Left ventricle myocardium inferior (tissue), 1 donor: ENCODE measurements at regions not wholly inside any gene's neighbourhood (a gene's known extent, or its start where the extent isn't known, plus 50 kb on each side); places are given as distances from the start of the nearest gene placed in this dataset.

Source experiments
- DNase-seq: peaks from one replicate; pipeline ENCODE4 v3.0.0-alpha.2; 2020
- H3K27ac ChIP-seq: fragments of 200-600 bp; replicated peaks from 2 replicates; pipeline ENCODE4 v1.8.0; 2021
- H3K27me3 ChIP-seq: fragments of 200-600 bp; 2 replicates; pipeline ENCODE4 v1.8.0; 2021; ENCODE audit warnings: low read depth
- H3K36me3 ChIP-seq: fragments of 200-600 bp; 2 replicates; pipeline ENCODE4 v1.8.0; 2021
- H3K4me1 ChIP-seq: fragments of 200-600 bp; 2 replicates; pipeline ENCODE4 v1.8.0; 2021
- H3K4me3 ChIP-seq: fragments of 200-600 bp; 2 replicates; pipeline ENCODE4 v1.8.0; 2021; ENCODE audit warnings: mild to moderate bottlenecking, moderate library complexity
- H3K9me3 ChIP-seq: fragments of 200-600 bp; replicated peaks from 2 replicates; pipeline ENCODE4 v1.8.0; 2021
- CTCF ChIP-seq: fragments of 200-600 bp; IDR thresholded peaks from 2 replicates; pipeline ENCODE4 v1.8.0; 2021; ENCODE audit warnings: antibody characterized with exemption, mild to moderate bottlenecking, borderline replicate concordance
- intact Hi-C: fragments of 100-400 bp; cut with micrococcal nuclease; formaldehyde crosslinking; loops from one replicate; pipeline ENCODE4 v1.11.0; 2022
- donor health status: DM: no; HTN: yes; CAD: no; lungs with severe emphysema.

GRCh38 chr11:106517426-106517825 lies 440.0 kb downstream of the AASDHPPT start:
- H3K9me3 ChIP-seq, result peaks cover 5% of the 10 kb centered on the region
- no peaks in the 10 kb centered on the region for H3K27me3 ChIP-seq
- TF ChIP-seq CTCF, result no peak
- DNase-seq, result no peak
- H3K36me3 ChIP-seq, result no peaks in the 10 kb centered on the region
- no peak overlapping the region for H3K27ac ChIP-seq
- H3K4me1 ChIP-seq, result no peaks in the 10 kb centered on the region
- intact Hi-C loops, result no loop called here
- H3K4me3 ChIP-seq, result no peak overlapping the region

GRCh38 chr11:106520146-106520912 lies 442.9 kb downstream of the AASDHPPT start:
- Histone ChIP-seq H3K27me3 (no peaks in the 10 kb centered on the region), H3K27ac (no peak overlapping the region), H3K4me1 (no peaks in the 10 kb centered on the region), H3K36me3 (no peaks in the 10 kb centered on the region), H3K4me3 (no peak overlapping the region), H3K9me3 (no peaks in the 10 kb centered on the region)
- no peak for TF ChIP-seq CTCF
- intact Hi-C loops, result no loop called here
- DNase-seq, result no peak

GRCh38 chr11:106520920-106521319 lies 443.5 kb downstream of the AASDHPPT start:
- Histone ChIP-seq H3K4me1 (no peaks in the 10 kb centered on the region), H3K27me3 (no peaks in the 10 kb centered on the region), H3K27ac (no peak overlapping the region), H3K4me3 (no peak overlapping the region), H3K9me3 (no peaks in the 10 kb centered on the region), H3K36me3 (no peaks in the 10 kb centered on the region)
- no peak for TF ChIP-seq CTCF
- DNase-seq, result no peak
- intact Hi-C loops, result no loop called here

GRCh38 chr11:106523171-106523570 lies 445.7 kb downstream of the AASDHPPT start:
- DNase-seq, result no peak
- TF ChIP-seq CTCF, result no peak
- no peaks in the 10 kb centered on the region for H3K4me1 ChIP-seq
- peaks cover 6% of the 10 kb centered on the region for H3K9me3 ChIP-seq
- no peak overlapping the region for H3K4me3 ChIP-seq
- H3K27ac ChIP-seq, result no peak overlapping the region
- no peaks in the 10 kb centered on the region for H3K36me3 ChIP-seq
- intact Hi-C loops, result no loop called here
- no peaks in the 10 kb centered on the region for H3K27me3 ChIP-seq

GRCh38 chr11:106523921-106524320 lies 446.5 kb downstream of the AASDHPPT start:
- Histone ChIP-seq H3K27ac (no peak overlapping the region), H3K4me3 (no peak overlapping the region), H3K27me3 (no peaks in the 10 kb centered on the region), H3K4me1 (no peaks in the 10 kb centered on the region), H3K36me3 (no peaks in the 10 kb centered on the region), H3K9me3 (peaks cover 11% of the 10 kb centered on the region)
- no peak for TF ChIP-seq CTCF
- no peak for DNase-seq
- intact Hi-C loops, result no loop called here
